Activated T-helper 1 cell treated with anti-CD3 and anti-CD28 coated beads, Interleukin-12 subunit alpha, Interleukin-12 subunit beta, Interleukin-2, Interleukin-4 antibody, amounts not matched to agents 30 ng/mL and 10 ng/mL and 1 ng/mL, durations not matched to agents 14 hours and 24 hours and 36 hours (primary cell): ENCODE measurements at regions not wholly inside any gene's neighbourhood (a gene's known extent, or its start where the extent isn't known, plus 50 kb on each side); places are given as distances from the start of the nearest gene placed in this dataset.
"Not testable (repeated sequence)": the region's sequence is repeated elsewhere in the genome, so short reads cannot be mapped to it uniquely, and the experiment has no call there.

Source experiments
- DNase-seq: peaks from one replicate; pipeline ENCODE4 v3.0.0; 2021; ENCODE audit warnings: low spot score
- H3K27ac Mint-ChIP-seq: one replicate; pipeline ENCODE4 v1.8.0; 2021; ENCODE audit warnings: mild to moderate bottlenecking, mixed read lengths
- H3K27me3 Mint-ChIP-seq: one replicate; pipeline ENCODE4 v1.8.0; 2022; ENCODE audit warnings: mild to moderate bottlenecking, moderate library complexity, mixed read lengths; ENCODE audit not compliant: insufficient read depth
- H3K36me3 Mint-ChIP-seq: one replicate; pipeline ENCODE4 v1.8.0; 2021; ENCODE audit warnings: low read depth, mixed read lengths
- H3K4me1 Mint-ChIP-seq: one replicate; pipeline ENCODE4 v1.8.0; 2021; ENCODE audit warnings: low read depth, mixed read lengths
- H3K4me3 Mint-ChIP-seq: one replicate; pipeline ENCODE4 v1.8.0; 2021; ENCODE audit warnings: mild to moderate bottlenecking, moderate library complexity, mixed read lengths
- H3K9me3 Mint-ChIP-seq: one replicate; pipeline ENCODE4 v1.8.0; 2021; ENCODE audit warnings: mixed read lengths
- intact Hi-C: fragments of 100-400 bp; cut with micrococcal nuclease; formaldehyde crosslinking; loops from one replicate; pipeline ENCODE4 v1.15.1; 2024

- H3K27me3 Mint-ChIP-seq = peaks cover 12% of the 10 kb centered on the region
Measured at GRCh38 chr3:127520993-127521392, 69.5 kb downstream of the TPRA1 start.

GRCh38 chr3:127518456-127519081, 72.0 kb downstream of the TPRA1 start:
- Mint-ChIP-seq H3K9me3 (no peaks in the 10 kb centered on the region), H3K27me3 (peaks cover 16% of the 10 kb centered on the region), H3K36me3 (no peaks in the 10 kb centered on the region), H3K4me1 (no peaks in the 10 kb centered on the region), H3K4me3 (no peak overlapping the region), H3K27ac (no peak overlapping the region)
- intact Hi-C loops = no loop called here
- DNase-seq = no peak

More at GRCh38 chr3:127520993-127521392, 69.5 kb downstream of the TPRA1 start:
- H3K4me3 Mint-ChIP-seq = no peak overlapping the region
- no peak for DNase-seq
- no peaks in the 10 kb centered on the region for H3K36me3 Mint-ChIP-seq
- intact Hi-C loops = no loop called here
- H3K9me3 Mint-ChIP-seq = no peaks in the 10 kb centered on the region
- no peaks in the 10 kb centered on the region for H3K4me1 Mint-ChIP-seq
- no peak overlapping the region for H3K27ac Mint-ChIP-seq

GRCh38 chr3:127512256-127512655, 78.3 kb downstream of the TPRA1 start:
- no peaks in the 10 kb centered on the region for H3K4me1 Mint-ChIP-seq
- H3K27ac Mint-ChIP-seq = no peak overlapping the region
- peaks cover 21% of the 10 kb centered on the region for H3K27me3 Mint-ChIP-seq
- no peaks in the 10 kb centered on the region for H3K9me3 Mint-ChIP-seq
- intact Hi-C loops = no loop called here
- H3K36me3 Mint-ChIP-seq = no peaks in the 10 kb centered on the region
- no peak for DNase-seq
- no peak overlapping the region for H3K4me3 Mint-ChIP-seq

GRCh38 chr3:127501177-127501576, 89.4 kb downstream of the TPRA1 start:
- Mint-ChIP-seq H3K27me3 (peaks cover 11% of the 10 kb centered on the region), H3K27ac (no peak overlapping the region), H3K4me1 (no peaks in the 10 kb centered on the region), H3K36me3 (no peaks in the 10 kb centered on the region), H3K9me3 (peaks cover 15% of the 10 kb centered on the region), H3K4me3 (no peak overlapping the region)
- no peak for DNase-seq
- intact Hi-C loops = no loop called here

GRCh38 chr3:127497676-127498075, 92.9 kb downstream of the TPRA1 start:
- intact Hi-C loops = no loop called here
- Mint-ChIP-seq H3K27me3 (peaks cover 6% of the 10 kb centered on the region), H3K36me3 (no peaks in the 10 kb centered on the region)

GRCh38 chr3:127497166-127497565, 93.4 kb downstream of the TPRA1 start:
- DNase-seq = no peak

More at GRCh38 chr3:127497676-127498075, 92.9 kb downstream of the TPRA1 start:
- Mint-ChIP-seq H3K4me3 (no peak overlapping the region), H3K9me3 (peaks cover 14% of the 10 kb centered on the region), H3K27ac (no peak overlapping the region), H3K4me1 (no peaks in the 10 kb centered on the region)
- no peak for DNase-seq

GRCh38 chr3:127495821-127496655, 94.5 kb downstream of the TPRA1 start:
- H3K9me3 Mint-ChIP-seq = peaks cover 7% of the 10 kb centered on the region
- no peak for DNase-seq
- H3K4me3 Mint-ChIP-seq = no peak overlapping the region
- intact Hi-C loops = no loop called here
- no peak overlapping the region for H3K27ac Mint-ChIP-seq
- H3K4me1 Mint-ChIP-seq = no peaks in the 10 kb centered on the region
- H3K27me3 Mint-ChIP-seq = peaks cover 6% of the 10 kb centered on the region
- no peaks in the 10 kb centered on the region for H3K36me3 Mint-ChIP-seq

More at GRCh38 chr3:127497166-127497565, 93.4 kb downstream of the TPRA1 start:
- no peaks in the 10 kb centered on the region for H3K36me3 Mint-ChIP-seq
- H3K4me1 Mint-ChIP-seq = no peaks in the 10 kb centered on the region
- intact Hi-C loops = no loop called here
- H3K9me3 Mint-ChIP-seq = peaks cover 11% of the 10 kb centered on the region
- no peak overlapping the region for H3K27ac Mint-ChIP-seq
- H3K27me3 Mint-ChIP-seq = peaks cover 6% of the 10 kb centered on the region
- H3K4me3 Mint-ChIP-seq = no peak overlapping the region

GRCh38 chr3:127493924-127494646, 96.4 kb downstream of the TPRA1 start:
- no peak overlapping the region for H3K4me3 Mint-ChIP-seq
- no peaks in the 10 kb centered on the region for H3K9me3 Mint-ChIP-seq
- H3K4me1 Mint-ChIP-seq = no peaks in the 10 kb centered on the region
- H3K27me3 Mint-ChIP-seq = peaks cover 10% of the 10 kb centered on the region
- intact Hi-C loops = no loop called here
- H3K27ac Mint-ChIP-seq = no peak overlapping the region
- DNase-seq = no peak
- H3K36me3 Mint-ChIP-seq = no peaks in the 10 kb centered on the region

GRCh38 chr3:127492426-127492825, 98.1 kb downstream of the TPRA1 start:
- no peaks in the 10 kb centered on the region for H3K4me1 Mint-ChIP-seq
- no peak overlapping the region for H3K4me3 Mint-ChIP-seq
- DNase-seq = no peak
- peaks cover 10% of the 10 kb centered on the region for H3K27me3 Mint-ChIP-seq
- H3K9me3 Mint-ChIP-seq = no peaks in the 10 kb centered on the region
- H3K36me3 Mint-ChIP-seq = no peaks in the 10 kb centered on the region
- intact Hi-C loops = no loop called here
- no peak overlapping the region for H3K27ac Mint-ChIP-seq

- Mint-ChIP-seq H3K27me3 (peaks cover 14% of the 10 kb centered on the region), H3K4me3 (no peak overlapping the region), H3K36me3 (no peaks in the 10 kb centered on the region), H3K27ac (no peak overlapping the region), H3K4me1 (no peaks in the 10 kb centered on the region), H3K9me3 (no peaks in the 10 kb centered on the region)
- intact Hi-C loops = no loop called here
- no peak for DNase-seq
Measured at GRCh38 chr3:127491909-127492308, 98.6 kb downstream of the TPRA1 start.

GRCh38 chr3:127491323-127491722, 99.2 kb downstream of the TPRA1 start:
- Mint-ChIP-seq H3K27me3 (peaks cover 14% of the 10 kb centered on the region), H3K27ac (no peak overlapping the region), H3K9me3 (no peaks in the 10 kb centered on the region), H3K36me3 (no peaks in the 10 kb centered on the region), H3K4me3 (no peak overlapping the region), H3K4me1 (no peaks in the 10 kb centered on the region)
- intact Hi-C loops = no loop called here
- DNase-seq = no peak

- H3K9me3 Mint-ChIP-seq, H3K27ac Mint-ChIP-seq, DNase-seq, H3K36me3 Mint-ChIP-seq, intact Hi-C loops, H3K4me3 Mint-ChIP-seq, H3K4me1 Mint-ChIP-seq: not testable (repeated sequence)
- H3K27me3 Mint-ChIP-seq = peaks cover 14% of the 10 kb centered on the region
Measured at GRCh38 chr3:127491024-127491305, 99.6 kb downstream of the TPRA1 start.
